ENCODE measurements at regions not wholly inside any gene's neighbourhood (a gene's known extent, or its start where the extent isn't known, plus 50 kb on each side); places are given as distances from the start of the nearest gene placed in this dataset.

- DNase-seq: peak; percentile 51
These were observed 260.5 kb downstream of the CCDC85A start for GRCh38 chr2:56444339-56444738.

DNA sequence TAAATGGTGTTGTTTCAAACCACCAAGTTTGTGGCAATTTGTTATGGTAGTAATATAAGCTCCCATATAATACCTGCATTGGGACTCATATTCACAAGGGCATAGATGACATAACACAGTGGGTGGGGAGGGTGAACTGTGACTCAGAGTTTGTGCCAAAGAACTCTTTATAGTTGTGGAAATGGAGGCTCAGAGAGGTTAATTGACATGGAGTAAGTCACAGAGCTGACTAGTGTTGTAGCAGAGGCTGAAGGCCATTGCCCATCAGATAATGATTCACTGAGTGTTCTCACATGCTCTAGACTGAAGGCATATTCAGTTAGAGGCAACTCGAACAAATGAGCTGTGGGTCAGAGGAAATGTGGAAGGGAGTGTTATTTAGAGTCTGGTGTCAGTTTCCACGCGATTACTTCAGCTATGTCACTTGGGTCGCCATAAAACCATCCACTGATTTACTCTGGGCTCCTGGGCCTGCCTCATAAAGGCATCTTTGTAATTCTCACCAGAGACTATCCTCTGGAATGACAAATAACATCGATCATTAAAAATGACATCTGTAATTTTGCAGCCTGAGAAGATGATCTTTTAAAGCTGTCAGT is 264.7 kb downstream of the CCDC85A start:
- DNase-seq: no peak

GRCh38 chr2:56449002-56449431 is 265.2 kb downstream of the CCDC85A start:
- no peak for DNase-seq

DNA sequence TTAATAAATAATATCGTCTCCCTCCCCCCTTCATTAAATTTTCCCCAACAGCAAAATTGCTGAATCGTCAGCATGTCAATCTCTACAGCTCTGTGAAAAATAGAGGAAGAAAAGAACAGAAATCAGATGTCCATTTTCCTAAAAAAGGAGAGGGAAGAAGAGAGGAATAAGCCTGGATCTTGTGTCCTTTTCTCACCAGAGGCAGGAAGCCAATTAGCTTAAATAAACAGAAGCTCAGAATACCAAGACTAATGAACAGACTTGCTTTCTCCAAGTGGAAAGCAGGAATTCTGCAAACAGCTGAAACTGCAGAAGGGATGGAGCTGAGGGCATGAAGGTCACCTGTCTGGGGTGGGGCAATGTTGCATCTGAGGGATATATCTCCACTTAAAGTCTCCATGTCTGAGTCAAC is 265.7 kb downstream of the CCDC85A start:
- DNase-seq: peak; percentile 19

- DNase-seq: no peak
These were observed 266.3 kb downstream of the CCDC85A start for GRCh38 chr2:56450047-56450446.

- no peak for DNase-seq
These were observed 267.0 kb downstream of the CCDC85A start for GRCh38 chr2:56450772-56451171.

DNA sequence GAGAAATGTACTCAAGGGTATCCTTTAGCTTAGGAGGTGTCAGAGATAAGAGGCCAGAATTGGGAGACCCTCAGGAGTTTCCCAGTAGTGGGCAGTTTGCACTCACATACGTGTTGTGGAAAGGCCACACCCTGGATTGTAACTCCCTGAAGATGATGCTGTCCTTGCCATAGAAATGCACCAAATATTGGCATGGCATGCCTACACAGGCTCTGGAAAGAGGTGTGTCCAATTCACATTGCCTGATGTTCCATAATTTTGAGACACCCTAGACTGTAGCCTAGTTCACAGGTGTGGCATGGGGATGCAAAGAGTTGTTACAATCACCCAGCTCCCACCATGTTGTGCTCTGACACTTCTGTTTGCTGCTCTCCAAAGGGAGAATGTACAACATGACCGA is 271.9 kb downstream of the CCDC85A start:
- DNase-seq: no peak

DNA sequence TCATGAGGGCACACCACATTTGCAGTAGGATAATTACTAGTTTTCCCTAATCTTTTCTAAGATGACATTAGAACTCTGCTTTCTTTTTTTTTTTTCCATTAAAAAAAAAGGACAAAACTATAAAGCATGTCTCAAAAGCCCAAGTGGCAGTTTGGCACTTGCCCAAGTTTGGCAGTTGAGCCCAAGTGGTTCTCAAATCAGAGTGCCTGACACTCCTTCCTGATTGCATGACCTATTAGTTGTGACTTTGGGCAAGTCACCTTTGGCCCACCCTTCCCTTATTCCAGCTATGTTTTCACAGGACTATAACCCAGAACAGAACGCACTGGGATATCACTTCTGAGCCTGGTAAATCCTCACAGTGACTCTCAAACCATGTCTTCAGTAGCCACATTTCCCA is 273.0 kb downstream of the CCDC85A start:
- DNase-seq: no peak

GRCh38 chr2:56460508-56460907 is 276.7 kb downstream of the CCDC85A start:
- DNase-seq: no peak

DNA sequence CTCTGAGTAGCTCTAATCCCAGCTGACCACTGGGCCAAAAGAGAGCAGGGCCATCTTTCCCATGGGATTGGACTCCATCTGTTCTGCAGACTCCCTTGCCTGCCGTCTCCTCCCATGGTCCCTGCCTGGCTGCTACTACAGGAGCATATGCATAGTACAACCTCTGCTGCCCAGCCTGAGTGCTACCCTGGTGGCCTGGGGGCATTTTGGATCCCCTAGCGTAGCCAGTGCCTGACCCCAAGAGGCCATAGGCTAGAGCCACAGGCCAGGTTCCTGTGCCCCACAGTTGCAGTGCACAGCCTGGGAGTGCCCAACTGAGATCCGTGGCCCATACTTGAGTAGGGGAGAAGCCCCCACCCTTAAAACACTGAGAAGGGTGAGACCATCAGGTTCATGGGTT is 280.3 kb downstream of the CCDC85A start:
- DNase-seq: no peak

DNA sequence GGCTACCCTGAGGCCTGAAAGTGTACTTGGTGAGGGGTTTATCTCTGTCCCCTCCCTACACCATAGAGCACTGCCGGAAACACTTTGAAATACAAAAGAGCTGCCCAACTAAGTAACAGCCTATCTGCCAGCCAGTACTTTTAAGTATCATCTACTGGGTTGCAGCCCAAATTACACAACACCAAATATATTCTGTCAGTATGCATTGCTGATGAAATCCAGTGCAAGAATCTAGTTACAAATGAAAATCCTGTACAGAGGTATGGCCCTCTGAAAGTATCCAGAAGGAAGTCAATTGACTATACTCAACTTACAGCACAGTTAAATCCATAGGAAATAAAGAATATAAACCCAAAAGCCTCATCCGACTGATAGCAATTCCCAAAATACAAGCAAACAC is 280.8 kb downstream of the CCDC85A start:
- no peak for DNase-seq

DNA sequence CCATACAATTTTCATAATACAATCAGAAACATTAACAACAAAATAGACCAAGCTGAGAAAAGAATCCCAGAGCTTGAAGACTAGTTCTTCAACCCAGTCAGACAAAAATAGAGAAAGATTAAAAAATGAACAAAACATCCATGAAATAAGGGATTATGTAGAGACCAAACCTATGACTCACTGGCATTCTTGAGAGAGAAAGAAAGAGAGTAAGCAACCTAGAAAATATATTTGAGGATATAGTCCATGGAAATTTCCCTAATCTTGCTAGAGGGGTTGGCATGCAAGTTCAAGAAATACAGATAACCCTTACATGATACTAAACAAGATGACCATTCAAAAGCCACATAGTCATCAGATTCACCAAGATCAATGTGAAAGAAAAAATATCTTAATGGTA is 281.7 kb downstream of the CCDC85A start:
- no peak for DNase-seq

DNA sequence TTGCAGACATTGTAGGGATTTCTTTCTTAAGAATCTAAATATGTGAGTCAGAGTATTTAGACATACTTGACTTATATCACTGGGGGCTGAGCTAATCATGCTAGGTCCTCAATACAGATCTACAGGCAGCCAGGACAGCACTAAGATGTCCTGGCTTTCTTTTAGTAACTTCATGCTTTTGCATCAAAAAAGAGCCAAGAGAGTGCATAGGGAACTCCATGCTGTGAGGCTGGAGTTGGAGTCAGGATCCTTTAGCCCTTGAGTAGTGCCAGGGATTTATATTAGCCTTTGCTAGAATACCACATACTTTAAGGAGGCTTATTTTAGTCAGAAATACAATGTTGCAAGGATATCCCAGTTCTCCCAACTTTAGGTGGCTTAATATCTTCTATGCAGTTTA is 289.7 kb downstream of the CCDC85A start:
- DNase-seq: no peak

GRCh38 chr2:56474412-56475158 is 290.8 kb downstream of the CCDC85A start:
- peak; percentile 95 for DNase-seq

- peak; percentile 81 for DNase-seq
These were observed 291.4 kb downstream of the CCDC85A start for GRCh38 chr2:56475191-56475590.

GRCh38 chr2:56476509-56477071 is 292.8 kb downstream of the CCDC85A start:
- peak; percentile 14 for DNase-seq

- DNase-seq: no peak
These were observed 294.2 kb downstream of the CCDC85A start for GRCh38 chr2:56478027-56478426.

GRCh38 chr2:56483081-56483480 is 299.3 kb downstream of the CCDC85A start:
- DNase-seq: peak; percentile 21

GRCh38 chr2:56484906-56485305 is 301.1 kb downstream of the CCDC85A start:
- no peak for DNase-seq

DNA sequence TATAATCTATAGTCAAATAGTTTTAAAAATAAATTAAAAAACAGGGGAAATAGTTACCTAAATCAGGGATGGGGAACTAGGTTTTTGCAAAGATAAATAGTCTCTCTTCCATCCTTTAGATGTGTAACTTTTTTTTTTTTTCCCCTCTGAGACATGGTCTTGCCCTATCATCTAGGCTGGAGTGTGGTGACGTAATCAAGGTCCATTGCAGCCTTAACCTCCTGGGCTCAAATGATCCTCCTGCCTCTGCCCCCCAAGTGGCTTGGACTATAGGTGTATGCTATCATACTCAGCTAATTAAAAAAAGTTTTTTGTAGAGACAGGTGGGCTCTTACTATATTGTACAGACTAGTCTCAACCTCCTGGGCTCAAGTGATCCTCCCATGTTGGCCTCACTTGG is 316.5 kb downstream of the CCDC85A start:
- DNase-seq: no peak

- no peak for DNase-seq
These were observed 318.8 kb downstream of the CCDC85A start for GRCh38 chr2:56502616-56503015.

DNA sequence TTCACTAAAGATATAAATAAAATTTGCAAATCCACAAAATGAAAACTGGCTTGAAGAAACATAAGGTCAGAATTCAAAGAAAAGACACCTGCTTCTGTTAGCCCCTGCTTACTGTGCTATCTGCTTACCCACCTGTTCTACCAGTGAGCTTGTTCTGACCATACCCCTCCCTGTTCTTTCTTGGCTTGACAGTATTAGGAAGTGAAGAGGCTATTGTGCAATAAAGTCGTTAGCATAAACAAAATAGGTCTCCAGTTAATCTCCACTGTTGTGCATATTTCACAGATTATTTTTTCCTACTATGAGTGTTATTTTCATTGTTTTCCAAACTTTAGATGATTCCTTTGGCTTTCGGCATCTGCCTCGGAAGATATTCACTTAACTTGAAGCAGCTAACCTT is 322.1 kb downstream of the CCDC85A start:
- DNase-seq: no peak

GRCh38 chr2:56508662-56509061 is 324.9 kb downstream of the CCDC85A start:
- no peak for DNase-seq

- DNase-seq: no peak
These were observed 326.8 kb downstream of the CCDC85A start for GRCh38 chr2:56510610-56511009.

DNA sequence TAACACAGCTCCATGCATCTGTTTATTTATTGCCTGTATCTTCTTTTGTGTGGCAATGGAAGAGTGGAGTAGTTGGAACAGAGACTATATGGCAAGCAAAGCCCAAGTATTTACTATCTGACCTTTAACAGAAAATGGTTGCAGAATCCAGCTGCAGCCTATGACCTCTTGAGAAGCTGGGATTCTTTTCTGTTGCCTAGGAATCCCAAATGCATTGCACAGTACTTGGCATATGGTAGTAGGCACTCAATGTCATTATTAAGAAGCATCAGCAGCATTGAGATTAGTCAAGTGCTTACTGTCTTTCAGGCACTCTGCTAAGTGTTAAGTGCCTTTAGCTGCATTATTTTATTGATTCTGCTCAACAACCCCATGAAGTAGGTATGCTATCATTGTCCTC is 331.6 kb downstream of the CCDC85A start:
- DNase-seq: no peak
